ENCODE measurements at regions not wholly inside any gene's neighbourhood (a gene's known extent, or its start where the extent isn't known, plus 50 kb on each side); places are given as distances from the start of the nearest gene placed in this dataset.

- Histone ChIP-seq H3K36me3 (ENCODE audit: control insufficient read depth in 2 of 2, insufficient read depth in 1 of 2, low read length in 2 of 2) (no peaks in the 10 kb centered on the region), H3K9me3 (ENCODE audit: control insufficient read depth, insufficient read depth, low read depth, low read length) (no peaks in the 10 kb centered on the region), H3K27ac (ENCODE audit: extremely low read depth, low read depth, low read length) (no peak overlapping the region), H3K4me3 (ENCODE audit: low read depth, low read length) (no peak overlapping the region), H3K4me1 (ENCODE audit: control insufficient read depth, insufficient read depth, low read length) (peaks cover 11% of the 10 kb centered on the region)
- ChIA-PET POLR2A (no interaction called here), CTCF (interaction anchor here (0.6 to 3.4 kb wide), 3 partner anchors 13 to 404 kb away, joined by 3 to 11 read pairs (median 6); no protein-coding TSS in a partner anchor)
- no peak for TF ChIP-seq MEIS1 (CRISPR knock-in tag; IDR thresholded peaks at IDR 0.05; ENCODE audit: borderline replicate concordance)
- no peak for TF ChIP-seq ZNF76 (tag by site-specific recombination; IDR thresholded peaks at IDR 0.05; ENCODE audit: borderline replicate concordance, low read depth)
- TF ChIP-seq ZFP3 (tag by site-specific recombination; IDR thresholded peaks at IDR 0.05; ENCODE audit: low read depth): no peak
- no peak for TF ChIP-seq ZBTB26 (tag by site-specific recombination; optimal IDR thresholded peaks at IDR 0.05)
- no peak for TF ChIP-seq PRDM2 (tag by site-specific recombination; IDR thresholded peaks at IDR 0.05; ENCODE audit: borderline replicate concordance)
- no peak for TF ChIP-seq KLF1 (tag by site-specific recombination; IDR thresholded peaks at IDR 0.05)
- no peak for TF ChIP-seq ZNF223 (tag by site-specific recombination; IDR thresholded peaks at IDR 0.05)
- TF ChIP-seq ZNF837 (tag by site-specific recombination; IDR thresholded peaks at IDR 0.05): no peak
- no peak for TF ChIP-seq ZNF571 (tag by site-specific recombination; IDR thresholded peaks at IDR 0.05)
- no peak for TF ChIP-seq ZFHX2 (tag by site-specific recombination; conservative IDR thresholded peaks at IDR 0.05)
- TF ChIP-seq ZNF175 (tag by site-specific recombination; IDR thresholded peaks at IDR 0.05): no peak
- TF ChIP-seq ZNF473 (tag by site-specific recombination; IDR thresholded peaks at IDR 0.05): no peak
These were observed 50.0 kb upstream of the ABLIM1 start for GRCh38 chr10:114708084-114708483.

- ChIA-PET CTCF (interaction anchor here (0.6 to 3.4 kb wide), 4 partner anchors 14 to 405 kb away, joined by 3 to 11 read pairs (median 6); no protein-coding TSS in a partner anchor), POLR2A (no interaction called here)
- Histone ChIP-seq H3K27ac (ENCODE audit: extremely low read depth, low read depth, low read length) (no peak overlapping the region), H3K9me3 (ENCODE audit: control insufficient read depth, insufficient read depth, low read depth, low read length) (no peaks in the 10 kb centered on the region), H3K36me3 (ENCODE audit: control insufficient read depth in 2 of 2, insufficient read depth in 1 of 2, low read length in 2 of 2) (no peaks in the 10 kb centered on the region), H3K4me3 (ENCODE audit: low read depth, low read length) (no peak overlapping the region), H3K4me1 (ENCODE audit: control insufficient read depth, insufficient read depth, low read length) (peaks cover 19% of the 10 kb centered on the region)
- peak; percentile 74; the same call in 1 of the 2 replicates for TF ChIP-seq ZNF600 (tag by site-specific recombination; IDR thresholded peaks at IDR 0.05)
- 0 out of 2 replicates have a peak, but pooled peaks have one; percentile 20 for TF ChIP-seq IKZF3 (tag by site-specific recombination; IDR thresholded peaks at IDR 0.05)
- TF ChIP-seq, protein P1, sequence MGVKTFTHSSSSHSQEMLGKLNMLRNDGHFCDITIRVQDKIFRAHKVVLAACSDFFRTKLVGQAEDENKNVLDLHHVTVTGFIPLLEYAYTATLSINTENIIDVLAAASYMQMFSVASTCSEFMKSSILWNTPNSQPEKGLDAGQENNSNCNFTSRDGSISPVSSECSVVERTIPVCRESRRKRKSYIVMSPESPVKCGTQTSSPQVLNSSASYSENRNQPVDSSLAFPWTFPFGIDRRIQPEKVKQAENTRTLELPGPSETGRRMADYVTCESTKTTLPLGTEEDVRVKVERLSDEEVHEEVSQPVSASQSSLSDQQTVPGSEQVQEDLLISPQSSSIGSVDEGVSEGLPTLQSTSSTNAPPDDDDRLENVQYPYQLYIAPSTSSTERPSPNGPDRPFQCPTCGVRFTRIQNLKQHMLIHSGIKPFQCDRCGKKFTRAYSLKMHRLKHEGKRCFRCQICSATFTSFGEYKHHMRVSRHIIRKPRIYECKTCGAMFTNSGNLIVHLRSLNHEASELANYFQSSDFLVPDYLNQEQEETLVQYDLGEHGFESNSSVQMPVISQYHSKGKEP (tag by site-specific recombination; IDR thresholded peaks at IDR 0.05): 0 out of 2 replicates have a peak, but pooled peaks have one; percentile 28
- no peak for TF ChIP-seq ZNF37A (tag by site-specific recombination; IDR thresholded peaks at IDR 0.05)
- TF ChIP-seq PRDM10 (tag by site-specific recombination; IDR thresholded peaks at IDR 0.05): peak; percentile 60; the same call in 1 of the 2 replicates
- no peak for TF ChIP-seq ZBTB8A (tag by site-specific recombination; IDR thresholded peaks at IDR 0.05)
- TF ChIP-seq ZNF391 (tag by site-specific recombination; IDR thresholded peaks at IDR 0.05; ENCODE audit: borderline replicate concordance, low read depth): no peak
- TF ChIP-seq, protein P2, sequence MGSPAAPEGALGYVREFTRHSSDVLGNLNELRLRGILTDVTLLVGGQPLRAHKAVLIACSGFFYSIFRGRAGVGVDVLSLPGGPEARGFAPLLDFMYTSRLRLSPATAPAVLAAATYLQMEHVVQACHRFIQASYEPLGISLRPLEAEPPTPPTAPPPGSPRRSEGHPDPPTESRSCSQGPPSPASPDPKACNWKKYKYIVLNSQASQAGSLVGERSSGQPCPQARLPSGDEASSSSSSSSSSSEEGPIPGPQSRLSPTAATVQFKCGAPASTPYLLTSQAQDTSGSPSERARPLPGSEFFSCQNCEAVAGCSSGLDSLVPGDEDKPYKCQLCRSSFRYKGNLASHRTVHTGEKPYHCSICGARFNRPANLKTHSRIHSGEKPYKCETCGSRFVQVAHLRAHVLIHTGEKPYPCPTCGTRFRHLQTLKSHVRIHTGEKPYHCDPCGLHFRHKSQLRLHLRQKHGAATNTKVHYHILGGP (tag by site-specific recombination; IDR thresholded peaks at IDR 0.05): peak; percentile 55; the same call in 1 of the 2 replicates
- TF ChIP-seq ZNF529 (tag by site-specific recombination; IDR thresholded peaks at IDR 0.05; ENCODE audit: insufficient replicate concordance): no peak
These were observed 50.8 kb upstream of the ABLIM1 start for GRCh38 chr10:114708717-114709335.
